Activated CD8-positive, alpha-beta memory T cell treated with anti-CD3 and anti-CD28 coated beads, Interleukin-2, amount 50 U/mL, for 4 hours (primary cell): ENCODE measurements at regions not wholly inside any gene's neighbourhood (a gene's known extent, or its start where the extent isn't known, plus 50 kb on each side); places are given as distances from the start of the nearest gene placed in this dataset.
"Not testable (repeated sequence)": the region's sequence is repeated elsewhere in the genome, so short reads cannot be mapped to it uniquely, and the experiment has no call there.

ENCODE experiments used
- DNase-seq: peaks from one replicate; pipeline ENCODE4 v3.0.0-alpha.2; 2020

GRCh38 chr9:27818348-27818747, 245.1 kb upstream of the C9orf72 start:
- no peak for DNase-seq

- no peak for DNase-seq
These were observed 255.6 kb upstream of the C9orf72 start for GRCh38 chr9:27828908-27829307.

GRCh38 chr9:27829621-27830020, 256.3 kb upstream of the C9orf72 start:
- no peak for DNase-seq

- DNase-seq = not testable (repeated sequence)
These were observed 258.8 kb upstream of the C9orf72 start for GRCh38 chr9:27832108-27832507.

- DNase-seq = no peak
These were observed 262.0 kb upstream of the C9orf72 start for GRCh38 chr9:27835286-27835685.

GRCh38 chr9:27835746-27836145, 262.5 kb upstream of the C9orf72 start:
- no peak for DNase-seq

- DNase-seq = no peak
These were observed 263.6 kb upstream of the C9orf72 start for GRCh38 chr9:27836661-27837401.

GRCh38 chr9:27838876-27839275, 265.6 kb upstream of the C9orf72 start:
- no peak for DNase-seq

- DNase-seq = not testable (repeated sequence)
These were observed 266.5 kb upstream of the C9orf72 start for GRCh38 chr9:27839767-27840166.

- no peak for DNase-seq
These were observed 271.5 kb upstream of the C9orf72 start for GRCh38 chr9:27844797-27845196.

GRCh38 chr9:27847380-27847779, 274.1 kb upstream of the C9orf72 start:
- DNase-seq = no peak

GRCh38 chr9:27847818-27848217, 274.5 kb upstream of the C9orf72 start:
- no peak for DNase-seq

- no peak for DNase-seq
These were observed 275.0 kb upstream of the C9orf72 start for GRCh38 chr9:27848315-27848714.

GRCh38 chr9:27851858-27852257, 278.6 kb upstream of the C9orf72 start:
- DNase-seq = no peak

- DNase-seq = no peak
These were observed 280.2 kb upstream of the C9orf72 start for GRCh38 chr9:27853529-27853928.

- no peak for DNase-seq
These were observed 282.8 kb upstream of the C9orf72 start for GRCh38 chr9:27856054-27856453.

GRCh38 chr9:27856748-27857147, 283.5 kb upstream of the C9orf72 start:
- DNase-seq = no peak

- DNase-seq = no peak
These were observed 288.6 kb upstream of the C9orf72 start for GRCh38 chr9:27861887-27862286.

- no peak for DNase-seq
These were observed 291.6 kb upstream of the C9orf72 start for GRCh38 chr9:27864644-27865438.

- no peak for DNase-seq
These were observed 293.5 kb upstream of the C9orf72 start for GRCh38 chr9:27866741-27867140.

- DNase-seq = no peak
These were observed 297.1 kb upstream of the C9orf72 start for GRCh38 chr9:27870404-27870803.

GRCh38 chr9:27880156-27880555, 306.9 kb upstream of the C9orf72 start:
- DNase-seq = no peak

GRCh38 chr9:27880635-27881034, 307.4 kb upstream of the C9orf72 start:
- DNase-seq = no peak

GRCh38 chr9:27888661-27889295, 315.5 kb upstream of the C9orf72 start:
- DNase-seq = peak; percentile 16
